Spinal cord (tissue), 10 donors: ENCODE measurements at regions not wholly inside any gene's neighbourhood (a gene's known extent, or its start where the extent isn't known, plus 50 kb on each side); places are given as distances from the start of the nearest gene placed in this dataset. TPM values are rescaled to one million over a fixed set of nuclear protein-coding genes. Genes with fewer than 3 reads are reported as not detected.

Experiments
- DNase-seq, 6 donors: peaks; one replicate each; pipeline versions ENCODE4 v3.0.0 to v3.0.0-alpha.2; 2013 to 2015; ENCODE audit warnings: low spot score in 6 of 6, low read depth in 4 of 6
- H3K27ac ChIP-seq: one replicate; pipeline ENCODE4 v1.5.1; 2013; ENCODE audit warnings: low read depth, low read length, control low read depth
- H3K27me3 ChIP-seq: one replicate; pipeline ENCODE4 v1.6.1; 2013; ENCODE audit warnings: low read length; ENCODE audit not compliant: control insufficient read depth, insufficient read depth
- H3K36me3 ChIP-seq: one replicate; pipeline ENCODE4 v1.6.1; 2013; ENCODE audit warnings: low read length; ENCODE audit not compliant: control insufficient read depth, insufficient read depth
- H3K4me1 ChIP-seq: one replicate; pipeline ENCODE4 v1.6.1; 2013; ENCODE audit warnings: low read length; ENCODE audit not compliant: control insufficient read depth, insufficient read depth
- H3K4me3 ChIP-seq: one replicate; pipeline ENCODE4 v1.5.1; 2013; ENCODE audit warnings: low read depth, low read length, control low read depth
- H3K9me3 ChIP-seq: one replicate; pipeline ENCODE4 v1.6.1; 2013; ENCODE audit warnings: low read length; ENCODE audit not compliant: control insufficient read depth, insufficient read depth
- WGBS: methylation state at CpG from one replicate; pipeline ENCODE4 v1.1.5; 2013; ENCODE audit warnings: missing lambda C conversion rate; ENCODE audit not compliant: insufficient coverage; 5-methylcytosine and 5-hydroxymethylcytosine counted together
- small RNA-seq: library from RNA; depleted of rRNA; stranded (forward); fragments of <200 nt; gene quantifications from one replicate; pipeline ENCODE3, GENCODE V24; 2014; ENCODE audit warnings: low replicate concordance
- donor health status: healthy.

- no peak for DNase-seq
- H3K9me3 ChIP-seq: no peaks in the 10 kb centered on the region
- H3K4me1 ChIP-seq: peaks cover 5% of the 10 kb centered on the region
- H3K4me3 ChIP-seq: no peak overlapping the region
- 100% methylated on average over 1 of the region's 10 CpGs for WGBS
- H3K27me3 ChIP-seq: no peaks in the 10 kb centered on the region
- no peaks in the 10 kb centered on the region for H3K36me3 ChIP-seq
- no peak overlapping the region for H3K27ac ChIP-seq
These were observed 53.3 kb upstream of the WDR1 start for GRCh38 chr4:10169839-10170387.

- Histone ChIP-seq H3K4me3 (no peak overlapping the region), H3K9me3 (no peaks in the 10 kb centered on the region), H3K4me1 (peaks cover 5% of the 10 kb centered on the region), H3K27ac (no peak overlapping the region), H3K36me3 (no peaks in the 10 kb centered on the region), H3K27me3 (no peaks in the 10 kb centered on the region)
- DNase-seq: no peak
- 56% methylated on average over 3 of the region's 3 CpGs for WGBS
These were observed 51.6 kb upstream of the WDR1 start for GRCh38 chr4:10168151-10168550.

GRCh38 chr4:10167201-10167600, 50.6 kb upstream of the WDR1 start:
- Histone ChIP-seq H3K9me3 (no peaks in the 10 kb centered on the region), H3K27ac (no peak overlapping the region), H3K36me3 (no peaks in the 10 kb centered on the region), H3K4me1 (peaks cover 2% of the 10 kb centered on the region), H3K27me3 (no peaks in the 10 kb centered on the region), H3K4me3 (no peak overlapping the region)
- no peak for DNase-seq
- WGBS: 96% methylated on average over 3 of the region's 4 CpGs

Small RNA genes lying in the stretch of these regions (small RNA-seq; reads per million reads assigned to genes)
- gene AC006499.8: not detected
